HUES48 (cell line): ENCODE measurements at regions not wholly inside any gene's neighbourhood (a gene's known extent, or its start where the extent isn't known, plus 50 kb on each side); places are given as distances from the start of the nearest gene placed in this dataset.
"Not testable (repeated sequence)": the region's sequence is repeated elsewhere in the genome, so short reads cannot be mapped to it uniquely, and the experiment has no call there.

ENCODE experiments used
- H3K27ac ChIP-seq: one replicate; pipeline ENCODE4 v1.7.0; 2013; ENCODE audit warnings: low read depth, low read length, inconsistent platforms
- H3K27me3 ChIP-seq: 2 replicates; pipeline ENCODE4 v1.6.1; 2013; ENCODE audit warnings: mild to moderate bottlenecking, low read length; ENCODE audit not compliant: control insufficient read depth, insufficient read depth
- H3K36me3 ChIP-seq: 2 replicates; pipeline ENCODE4 v1.6.1; 2013; ENCODE audit warnings: low read length; ENCODE audit not compliant: control insufficient read depth, insufficient read depth
- H3K4me1 ChIP-seq: 2 replicates; pipeline ENCODE4 v1.6.1; 2013; ENCODE audit warnings: mild to moderate bottlenecking, low read length; ENCODE audit not compliant: control insufficient read depth, insufficient read depth
- H3K4me3 ChIP-seq: 2 replicates; pipeline ENCODE4 v1.5.1; 2013; ENCODE audit warnings: mild to moderate bottlenecking, low read depth, low read length
- H3K9ac ChIP-seq: 2 replicates; pipeline ENCODE4 v1.6.1; 2013; ENCODE audit warnings: mild to moderate bottlenecking, low read depth, low read length, moderate library complexity
- H3K9me3 ChIP-seq: 2 replicates; pipeline ENCODE4 v1.6.1; 2013; ENCODE audit warnings: low read length; ENCODE audit not compliant: control insufficient read depth, insufficient read depth

GRCh38 chr11:37182031-37182430 is 584.0 kb upstream of the RAG2 start:
- peaks cover 16% of the 10 kb centered on the region for H3K4me1 ChIP-seq

GRCh38 chr11:37177721-37178120 is 579.7 kb upstream of the RAG2 start:
- Histone ChIP-seq H3K4me1 (peaks cover 15% of the 10 kb centered on the region), H3K4me3 (no peak overlapping the region), H3K9me3 (peaks cover 4% of the 10 kb centered on the region; the same call in 1 of the 2 replicates), H3K36me3 (no peaks in the 10 kb centered on the region), H3K27me3 (no peaks in the 10 kb centered on the region), H3K9ac (no peak overlapping the region), H3K27ac (no peak overlapping the region)

More at GRCh38 chr11:37182031-37182430, 584.0 kb upstream of the RAG2 start:
- H3K27ac ChIP-seq, result no peak overlapping the region
- H3K9me3 ChIP-seq, result peaks cover 4% of the 10 kb centered on the region; the same call in 1 of the 2 replicates
- H3K4me3 ChIP-seq, result no peak overlapping the region
- H3K27me3 ChIP-seq, result no peaks in the 10 kb centered on the region
- no peak overlapping the region for H3K9ac ChIP-seq
- no peaks in the 10 kb centered on the region for H3K36me3 ChIP-seq

- Histone ChIP-seq H3K4me1 (peaks cover 3% of the 10 kb centered on the region; the same call in 1 of the 2 replicates), H3K9me3 (peaks cover 5% of the 10 kb centered on the region; the same call in 1 of the 2 replicates), H3K9ac (no peak overlapping the region), H3K27ac (no peak overlapping the region), H3K4me3 (no peak overlapping the region), H3K27me3 (no peaks in the 10 kb centered on the region), H3K36me3 (no peaks in the 10 kb centered on the region)
Measured at GRCh38 chr11:37171451-37171850, 573.4 kb upstream of the RAG2 start.

GRCh38 chr11:37170311-37170710 is 572.3 kb upstream of the RAG2 start:
- Histone ChIP-seq H3K9ac (no peak overlapping the region), H3K4me3 (no peak overlapping the region), H3K27ac (no peak overlapping the region), H3K9me3 (peaks cover 5% of the 10 kb centered on the region; the same call in 1 of the 2 replicates), H3K4me1 (peaks cover 3% of the 10 kb centered on the region; the same call in 1 of the 2 replicates), H3K36me3 (no peaks in the 10 kb centered on the region), H3K27me3 (no peaks in the 10 kb centered on the region)

GRCh38 chr11:37145434-37145833 is 547.4 kb upstream of the RAG2 start:
- H3K36me3 ChIP-seq, H3K9ac ChIP-seq, H3K27ac ChIP-seq, H3K4me3 ChIP-seq, H3K9me3 ChIP-seq, H3K4me1 ChIP-seq, H3K27me3 ChIP-seq: not testable (repeated sequence)

GRCh38 chr11:37142591-37142990 is 544.6 kb upstream of the RAG2 start:
- Histone ChIP-seq H3K9ac (no peak overlapping the region), H3K9me3 (no peaks in the 10 kb centered on the region), H3K36me3 (no peaks in the 10 kb centered on the region), H3K27me3 (no peaks in the 10 kb centered on the region), H3K27ac (no peak overlapping the region), H3K4me1 (no peaks in the 10 kb centered on the region), H3K4me3 (no peak overlapping the region)

GRCh38 chr11:37141707-37142106 is 543.7 kb upstream of the RAG2 start:
- Histone ChIP-seq H3K36me3 (no peaks in the 10 kb centered on the region), H3K4me1 (no peaks in the 10 kb centered on the region), H3K27ac (no peak overlapping the region), H3K9me3 (no peaks in the 10 kb centered on the region), H3K4me3 (no peak overlapping the region), H3K9ac (no peak overlapping the region), H3K27me3 (no peaks in the 10 kb centered on the region)

- H3K27ac ChIP-seq, H3K9me3 ChIP-seq, H3K36me3 ChIP-seq, H3K4me1 ChIP-seq, H3K4me3 ChIP-seq, H3K9ac ChIP-seq, H3K27me3 ChIP-seq: not testable (repeated sequence)
Measured at GRCh38 chr11:37135606-37136005, 537.6 kb upstream of the RAG2 start.

GRCh38 chr11:37134637-37135036 is 536.6 kb upstream of the RAG2 start:
- Histone ChIP-seq H3K9ac (no peak overlapping the region), H3K4me1 (0 out of 2 replicates have a peak, but pooled peaks cover 4% of the 10 kb centered on the region), H3K4me3 (no peak overlapping the region), H3K27ac (no peak overlapping the region), H3K27me3 (no peaks in the 10 kb centered on the region), H3K36me3 (no peaks in the 10 kb centered on the region), H3K9me3 (peaks cover 3% of the 10 kb centered on the region; the same call in 1 of the 2 replicates)

- no peak overlapping the region for H3K4me3 ChIP-seq
- no peaks in the 10 kb centered on the region for H3K36me3 ChIP-seq
- H3K4me1 ChIP-seq, result 0 out of 2 replicates have a peak, but pooled peaks cover 3% of the 10 kb centered on the region
- no peak overlapping the region for H3K9ac ChIP-seq
- H3K27me3 ChIP-seq, result no peaks in the 10 kb centered on the region
- no peak overlapping the region for H3K27ac ChIP-seq
- no peaks in the 10 kb centered on the region for H3K9me3 ChIP-seq
Measured at GRCh38 chr11:37124384-37124783, 526.3 kb upstream of the RAG2 start.

GRCh38 chr11:37115963-37116362 is 517.9 kb upstream of the RAG2 start:
- no peaks in the 10 kb centered on the region for H3K4me1 ChIP-seq
- H3K9me3 ChIP-seq, result no peaks in the 10 kb centered on the region
- no peaks in the 10 kb centered on the region for H3K27me3 ChIP-seq
- no peak overlapping the region for H3K9ac ChIP-seq
- H3K4me3 ChIP-seq, result no peak overlapping the region
- H3K27ac ChIP-seq, result no peak overlapping the region
- no peaks in the 10 kb centered on the region for H3K36me3 ChIP-seq

GRCh38 chr11:37110385-37110784 is 512.3 kb upstream of the RAG2 start:
- no peak overlapping the region for H3K9ac ChIP-seq
- no peak overlapping the region for H3K27ac ChIP-seq
- H3K4me1 ChIP-seq, result no peaks in the 10 kb centered on the region
- H3K9me3 ChIP-seq, result no peaks in the 10 kb centered on the region
- no peaks in the 10 kb centered on the region for H3K27me3 ChIP-seq
- no peak overlapping the region for H3K4me3 ChIP-seq
- no peaks in the 10 kb centered on the region for H3K36me3 ChIP-seq
